ENCODE measurements at regions not wholly inside any gene's neighbourhood (a gene's known extent, or its start where the extent isn't known, plus 50 kb on each side); places are given as distances from the start of the nearest gene placed in this dataset.

DNA sequence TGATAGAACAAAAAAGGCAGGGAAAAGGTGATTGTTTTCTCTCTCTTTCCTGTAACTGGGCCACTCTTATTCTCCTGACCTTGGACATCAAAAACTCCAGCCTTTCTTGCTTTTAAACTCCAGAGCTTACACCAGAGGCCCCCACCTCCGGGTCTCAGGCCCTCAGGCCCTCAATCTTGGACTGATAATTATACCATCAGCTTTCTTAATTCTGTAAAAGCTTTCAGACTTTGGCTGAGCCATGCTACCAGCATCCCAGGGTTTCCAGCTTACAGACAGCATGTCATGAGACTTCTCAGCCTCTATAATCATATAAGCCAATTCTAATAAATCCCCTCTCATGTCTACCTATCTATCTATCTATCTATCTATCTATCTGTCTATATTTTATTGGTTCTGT is 137.7 kb downstream of the SNX18 start:
- TF ChIP-seq CTCF (conservative IDR thresholded peaks at IDR 0.05; ENCODE audit: low read length) (no peak), EZH2phosphoT487 (IDR thresholded peaks at IDR 0.05; ENCODE audit: borderline replicate concordance, low read depth, low read length) (no peak)
